ENCODE measurements at regions not wholly inside any gene's neighbourhood (a gene's known extent, or its start where the extent isn't known, plus 50 kb on each side); places are given as distances from the start of the nearest gene placed in this dataset.

DNA sequence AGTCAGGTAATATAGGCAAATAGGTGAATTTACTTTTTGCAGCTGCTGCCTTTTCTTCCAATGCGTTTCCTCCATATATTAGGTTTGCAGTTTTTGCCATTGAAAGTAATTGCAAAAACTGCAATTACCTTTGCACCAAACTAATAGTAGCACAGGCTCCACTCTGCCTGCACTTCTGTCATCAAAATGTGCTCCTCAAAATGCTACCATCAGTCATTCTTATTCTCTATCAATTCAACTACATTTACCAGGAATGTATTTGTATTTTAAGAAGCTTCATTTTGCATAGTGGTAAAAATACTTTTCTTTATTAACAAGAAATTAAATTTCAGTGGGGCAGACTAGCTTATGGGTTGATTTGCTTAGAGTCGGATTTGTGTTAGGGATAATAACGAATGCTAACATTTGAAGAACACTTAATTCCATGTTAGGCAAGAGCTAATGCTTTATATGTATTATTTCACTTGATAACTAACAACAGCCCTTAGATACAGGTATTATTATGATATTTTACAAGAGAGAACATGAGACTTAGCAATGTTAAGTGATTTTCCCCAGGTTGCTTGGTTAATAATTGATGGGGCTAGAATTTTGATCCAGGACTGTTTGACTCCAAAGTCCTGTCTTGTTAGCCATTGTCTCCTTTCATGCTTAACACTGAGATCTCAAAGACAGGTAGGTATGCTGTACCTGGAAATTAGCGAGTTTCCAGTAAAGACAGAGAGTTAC is 300.4 kb downstream of the MAN2A1 start:
- no peaks in the 10 kb centered on the region for H3K9me1 ChIP-seq (replicated peaks; ENCODE audit: control insufficient read depth, extremely low read depth, insufficient read depth, low read length)
- no peak overlapping the region for H3K27ac ChIP-seq (ENCODE audit: insufficient read depth, low read depth, low read length)
- ChIA-PET CTCF (no interaction called here), POLR2A (no interaction called here)
- TF ChIP-seq POLR2AphosphoS5 (IDR thresholded peaks at IDR 0.05; ENCODE audit: insufficient read depth, low read depth, low read length): no peak
- DNase-seq (ENCODE audit: low read depth, low spot score) (no peak), FAIRE-seq (no peak)
- no peak overlapping the region for H2AFZ ChIP-seq (ENCODE audit: low read depth, low read length)
- no peak overlapping the region for H3K4me2 ChIP-seq (ENCODE audit: insufficient read depth, low read length)
- no peaks in the 10 kb centered on the region for H3K36me3 ChIP-seq (ENCODE audit: control insufficient read depth in 2 of 2, extremely low read depth in 1 of 2, insufficient read depth in 2 of 2, low read length in 2 of 2)
- H3K9me3 ChIP-seq (replicated peaks; ENCODE audit: control insufficient read depth, insufficient read depth, low read length): no peaks in the 10 kb centered on the region
- BruUV-seq (replicated peaks): no TSS peak
- no peaks in the 10 kb centered on the region for H3K27me3 ChIP-seq (ENCODE audit: control insufficient read depth in 2 of 2, insufficient read depth in 2 of 2, low read length in 2 of 2)
- intact Hi-C loops (cut with micrococcal nuclease) (no loop called here), dilution Hi-C loops (cut with MboI; ENCODE audit: extremely low pct_ligation_motif_present, low sequenced_read_pairs) (no loop called here)
- H3K79me2 ChIP-seq (ENCODE audit: control insufficient read depth, insufficient read depth, low read length): no peaks in the 10 kb centered on the region
- no peak overlapping the region for H3K9ac ChIP-seq (replicated peaks; ENCODE audit: extremely low read depth, insufficient read depth, low read length)
- no peaks in the 10 kb centered on the region for H3K4me1 ChIP-seq (ENCODE audit: control insufficient read depth, extremely low read depth, insufficient read depth, low read length)
- no peaks in the 10 kb centered on the region for H4K20me1 ChIP-seq (replicated peaks; ENCODE audit: control insufficient read depth, extremely low read depth, insufficient read depth, low read length)
- no peak overlapping the region for H3K4me3 ChIP-seq (replicated peaks in 1 of 3; ENCODE audit: insufficient read depth in 1 of 3, low read depth in 1 of 3, low read length in 3 of 3)

- DNase-seq (ENCODE audit: low read depth, low spot score): no peak
- no peak overlapping the region for H3K27ac ChIP-seq (ENCODE audit: insufficient read depth, low read depth, low read length)
- no peak overlapping the region for H3K9ac ChIP-seq (replicated peaks; ENCODE audit: extremely low read depth, insufficient read depth, low read length)
- dilution Hi-C loops (cut with MboI; ENCODE audit: extremely low pct_ligation_motif_present, low sequenced_read_pairs): no loop called here
- intact Hi-C loops (cut with micrococcal nuclease): no loop called here
- FAIRE-seq: no peak
- TF ChIP-seq POLR2AphosphoS5 (IDR thresholded peaks at IDR 0.05; ENCODE audit: insufficient read depth, low read depth, low read length): no peak
- no peak for TF ChIP-seq GATA2 (IDR thresholded peaks at IDR 0.05; ENCODE audit: insufficient read depth, insufficient read length, low read depth, low read length)
- TF ChIP-seq FOS (IDR thresholded peaks at IDR 0.05; ENCODE audit: borderline replicate concordance, insufficient read depth, low read length): no peak
- TF ChIP-seq POLR2A (IDR thresholded peaks at IDR 0.05; ENCODE audit: low read depth, low read length): no peak
- no peak for TF ChIP-seq EZH2 (IDR thresholded peaks at IDR 0.05; ENCODE audit: borderline replicate concordance, low read depth, low read length, severe bottlenecking)
- no peak for TF ChIP-seq MAX (IDR thresholded peaks at IDR 0.05; ENCODE audit: insufficient read depth, insufficient read length)
- TF ChIP-seq, protein P1, sequence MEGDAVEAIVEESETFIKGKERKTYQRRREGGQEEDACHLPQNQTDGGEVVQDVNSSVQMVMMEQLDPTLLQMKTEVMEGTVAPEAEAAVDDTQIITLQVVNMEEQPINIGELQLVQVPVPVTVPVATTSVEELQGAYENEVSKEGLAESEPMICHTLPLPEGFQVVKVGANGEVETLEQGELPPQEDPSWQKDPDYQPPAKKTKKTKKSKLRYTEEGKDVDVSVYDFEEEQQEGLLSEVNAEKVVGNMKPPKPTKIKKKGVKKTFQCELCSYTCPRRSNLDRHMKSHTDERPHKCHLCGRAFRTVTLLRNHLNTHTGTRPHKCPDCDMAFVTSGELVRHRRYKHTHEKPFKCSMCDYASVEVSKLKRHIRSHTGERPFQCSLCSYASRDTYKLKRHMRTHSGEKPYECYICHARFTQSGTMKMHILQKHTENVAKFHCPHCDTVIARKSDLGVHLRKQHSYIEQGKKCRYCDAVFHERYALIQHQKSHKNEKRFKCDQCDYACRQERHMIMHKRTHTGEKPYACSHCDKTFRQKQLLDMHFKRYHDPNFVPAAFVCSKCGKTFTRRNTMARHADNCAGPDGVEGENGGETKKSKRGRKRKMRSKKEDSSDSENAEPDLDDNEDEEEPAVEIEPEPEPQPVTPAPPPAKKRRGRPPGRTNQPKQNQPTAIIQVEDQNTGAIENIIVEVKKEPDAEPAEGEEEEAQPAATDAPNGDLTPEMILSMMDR (IDR thresholded peaks at IDR 0.05; ENCODE audit: extremely low read depth in 1 of 2, insufficient read depth in 1 of 2, low read depth in 1 of 2, low read length in 2 of 2): no peak
- H3K36me3 ChIP-seq (ENCODE audit: control insufficient read depth in 2 of 2, extremely low read depth in 1 of 2, insufficient read depth in 2 of 2, low read length in 2 of 2): no peaks in the 10 kb centered on the region
- ChIA-PET POLR2A (no interaction called here), CTCF (no interaction called here)
- no peaks in the 10 kb centered on the region for H3K4me1 ChIP-seq (ENCODE audit: control insufficient read depth, extremely low read depth, insufficient read depth, low read length)
- H3K9me3 ChIP-seq (replicated peaks; ENCODE audit: control insufficient read depth, insufficient read depth, low read length): no peaks in the 10 kb centered on the region
- no peaks in the 10 kb centered on the region for H4K20me1 ChIP-seq (replicated peaks; ENCODE audit: control insufficient read depth, extremely low read depth, insufficient read depth, low read length)
- no peak overlapping the region for H3K4me2 ChIP-seq (ENCODE audit: insufficient read depth, low read length)
- no peak overlapping the region for H2AFZ ChIP-seq (ENCODE audit: low read depth, low read length)
- H3K9me1 ChIP-seq (replicated peaks; ENCODE audit: control insufficient read depth, extremely low read depth, insufficient read depth, low read length): no peaks in the 10 kb centered on the region
- no peaks in the 10 kb centered on the region for H3K79me2 ChIP-seq (ENCODE audit: control insufficient read depth, insufficient read depth, low read length)
- no peaks in the 10 kb centered on the region for H3K27me3 ChIP-seq (ENCODE audit: control insufficient read depth in 2 of 2, insufficient read depth in 2 of 2, low read length in 2 of 2)
- BruUV-seq (replicated peaks): no TSS peak
- H3K4me3 ChIP-seq (replicated peaks in 1 of 3; ENCODE audit: insufficient read depth in 1 of 3, low read depth in 1 of 3, low read length in 3 of 3): no peak overlapping the region
Measured at GRCh38 chr5:109990723-109991359, 301.1 kb downstream of the MAN2A1 start.

Measured in endothelial cell of umbilical vein (primary cell).